Renal pelvis (tissue), 1 donor: ENCODE measurements at regions not wholly inside any gene's neighbourhood (a gene's known extent, or its start where the extent isn't known, plus 50 kb on each side); places are given as distances from the start of the nearest gene placed in this dataset.
A peak's percentile ranks its signal among the peaks of the same experiment; 100 is the strongest.
"Not testable (repeated sequence)": the region's sequence is repeated elsewhere in the genome, so short reads cannot be mapped to it uniquely, and the experiment has no call there.

Experiments used
- DNase-seq: peaks from one replicate; pipeline ENCODE4 v3.0.0-alpha.2; 2013

GRCh38 chr4:189665712-189666305 is 274.9 kb upstream of the FRG1 start:
- not testable (repeated sequence) for DNase-seq

- DNase-seq = not testable (repeated sequence)
Measured at GRCh38 chr4:189667386-189667785, 273.3 kb upstream of the FRG1 start.

- not testable (repeated sequence) for DNase-seq
Measured at GRCh38 chr4:189697675-189698245, 242.9 kb upstream of the FRG1 start.

- not testable (repeated sequence) for DNase-seq
Measured at GRCh38 chr4:189703000-189703399, 237.7 kb upstream of the FRG1 start.

GRCh38 chr4:189706821-189707220 is 233.9 kb upstream of the FRG1 start:
- not testable (repeated sequence) for DNase-seq

- DNase-seq = not testable (repeated sequence)
Measured at GRCh38 chr4:189707227-189707626, 233.4 kb upstream of the FRG1 start.

- not testable (repeated sequence) for DNase-seq
Measured at GRCh38 chr4:189711956-189712355, 228.7 kb upstream of the FRG1 start.

- not testable (repeated sequence) for DNase-seq
Measured at GRCh38 chr4:189721016-189721993, 219.4 kb upstream of the FRG1 start.

- DNase-seq = peak; percentile 35
Measured at GRCh38 chr4:189722324-189723003, 218.2 kb upstream of the FRG1 start.

GRCh38 chr4:189727982-189728638 is 212.6 kb upstream of the FRG1 start:
- DNase-seq = not testable (repeated sequence)

GRCh38 chr4:189731989-189732388 is 208.7 kb upstream of the FRG1 start:
- DNase-seq = not testable (repeated sequence)

GRCh38 chr4:189733507-189733906 is 207.2 kb upstream of the FRG1 start:
- DNase-seq = not testable (repeated sequence)

GRCh38 chr4:189734648-189735267 is 205.9 kb upstream of the FRG1 start:
- not testable (repeated sequence) for DNase-seq

GRCh38 chr4:189736656-189737055 is 204.0 kb upstream of the FRG1 start:
- DNase-seq = not testable (repeated sequence)

GRCh38 chr4:189740118-189740517 is 200.6 kb upstream of the FRG1 start:
- not testable (repeated sequence) for DNase-seq

- DNase-seq = no peak
Measured at GRCh38 chr4:189740873-189741272, 199.8 kb upstream of the FRG1 start.

- DNase-seq = not testable (repeated sequence)
Measured at GRCh38 chr4:189753092-189753491, 187.6 kb upstream of the FRG1 start.

- peak; percentile 23 for DNase-seq
Measured at GRCh38 chr4:189763583-189763982, 177.1 kb upstream of the FRG1 start.

- DNase-seq = peak; percentile 86
Measured at GRCh38 chr4:189765301-189765700, 175.4 kb upstream of the FRG1 start.

- no peak for DNase-seq
Measured at GRCh38 chr4:189765736-189766135, 174.9 kb upstream of the FRG1 start.

GRCh38 chr4:189767941-189768340 is 172.7 kb upstream of the FRG1 start:
- DNase-seq = no peak
